Fibroblast of upper back skin (primary cell): ENCODE measurements at regions not wholly inside any gene's neighbourhood (a gene's known extent, or its start where the extent isn't known, plus 50 kb on each side); places are given as distances from the start of the nearest gene placed in this dataset.

Experiments
- DNase-seq: peaks from one replicate; pipeline ENCODE4 v3.0.0-alpha.2; 2013

DNA sequence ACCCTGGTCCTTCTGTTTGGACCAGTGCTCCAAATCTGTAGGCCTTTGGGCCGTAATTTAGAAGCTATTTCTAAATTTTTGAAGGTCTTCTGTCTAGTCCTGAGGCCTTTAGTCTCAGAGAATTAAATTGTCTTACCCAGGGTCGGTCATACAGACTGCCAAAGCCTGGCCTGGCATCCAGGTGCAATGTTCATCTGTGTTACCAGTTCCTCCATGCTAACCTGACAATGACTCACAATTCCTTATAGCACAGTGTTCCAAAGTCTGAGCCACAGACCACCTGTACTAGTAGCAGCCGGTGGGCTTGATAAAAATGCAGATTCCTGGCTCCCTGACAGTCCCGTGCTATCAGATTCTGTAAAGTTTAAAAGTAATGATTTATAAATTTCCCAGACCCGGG, 77.7 kb upstream of the MAP4K3 start:
- no peak for DNase-seq

DNA sequence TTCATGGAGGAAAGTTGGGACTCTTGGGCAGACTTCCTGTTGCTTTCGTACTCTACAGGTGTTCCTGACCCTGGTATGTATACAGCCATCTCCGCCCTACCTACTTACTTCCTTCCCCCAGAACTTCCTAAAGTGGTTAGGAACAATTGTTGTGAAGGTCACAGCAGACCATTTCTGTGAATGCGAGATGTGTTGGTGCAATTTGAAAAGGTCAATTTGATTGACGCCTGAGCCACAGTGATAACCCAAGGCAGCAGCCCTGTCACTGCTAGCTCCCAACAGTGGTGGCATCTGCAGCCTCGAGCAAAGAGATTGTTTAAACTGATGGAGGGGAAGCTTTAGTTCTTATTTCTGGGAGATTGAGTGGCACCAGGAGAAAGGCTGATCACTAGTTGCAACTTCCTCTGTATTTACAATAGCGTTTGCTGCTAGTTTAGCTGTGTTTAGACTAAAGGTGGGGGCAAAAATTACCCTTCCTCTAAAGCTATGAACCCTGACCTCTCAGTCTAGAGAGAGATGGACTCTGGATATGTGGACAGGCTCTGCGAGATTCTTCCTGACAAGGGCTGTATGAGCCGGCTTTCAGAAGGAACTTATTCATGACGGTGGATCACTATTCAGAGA, 78.3 kb upstream of the MAP4K3 start:
- DNase-seq = no peak

DNA sequence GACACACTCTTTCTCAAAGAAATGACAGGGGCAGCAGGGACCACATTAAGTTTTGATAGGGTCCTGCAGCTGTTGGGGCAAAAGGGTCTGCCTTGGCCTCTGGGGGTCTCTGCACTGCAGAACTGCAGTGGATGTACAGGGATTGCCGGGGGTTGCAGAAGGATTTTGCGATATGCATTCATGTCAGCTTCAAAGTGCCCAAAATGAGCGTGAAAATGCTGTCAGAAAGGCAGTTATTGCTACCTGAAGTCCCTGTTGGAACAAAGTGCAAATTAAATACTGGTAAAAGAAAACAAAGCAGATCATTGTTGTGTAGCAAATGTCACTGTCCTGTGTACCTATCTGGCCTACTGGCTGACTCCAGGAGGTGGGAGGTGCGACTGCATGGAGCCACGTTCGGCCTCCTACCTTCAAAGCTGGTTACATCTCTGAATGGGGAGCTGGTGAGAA, 78.8 kb upstream of the MAP4K3 start:
- DNase-seq = no peak

DNA sequence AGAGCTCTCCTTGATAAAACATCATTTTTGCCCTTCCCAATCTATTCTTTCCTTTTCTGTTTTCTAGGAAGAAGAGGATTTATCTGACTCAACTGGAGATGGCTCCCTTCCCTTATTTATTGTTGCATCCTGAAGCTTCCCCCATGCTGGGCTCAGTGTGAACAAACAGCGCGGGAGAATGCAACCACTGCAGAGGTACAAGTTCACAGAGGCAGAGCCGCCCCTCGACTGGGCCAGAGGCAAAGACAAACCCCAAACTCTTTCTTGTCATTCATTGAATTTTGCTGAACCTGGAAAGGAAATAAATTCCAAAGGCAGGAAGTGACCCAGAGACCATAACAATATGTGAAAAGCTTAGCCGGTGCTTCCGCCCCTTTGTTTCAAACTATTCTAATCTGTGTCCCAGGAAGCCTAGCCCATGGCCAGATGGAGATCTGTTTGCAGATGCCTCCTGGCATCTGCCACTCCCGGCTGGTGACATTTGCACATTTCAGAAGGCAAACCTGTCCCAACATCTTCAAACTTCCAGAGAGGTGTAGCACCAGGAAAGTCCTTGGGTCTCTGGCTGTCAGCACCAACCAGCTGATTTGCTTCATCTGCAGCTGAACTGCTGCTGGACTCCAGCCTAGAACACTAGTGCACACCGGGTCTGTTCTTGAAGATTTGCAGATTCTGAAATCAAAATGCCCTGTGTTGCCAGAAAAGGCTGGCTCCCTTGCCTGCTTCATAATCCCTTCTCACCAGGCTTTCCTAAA, 79.4 kb upstream of the MAP4K3 start:
- DNase-seq = peak; percentile 55

DNA sequence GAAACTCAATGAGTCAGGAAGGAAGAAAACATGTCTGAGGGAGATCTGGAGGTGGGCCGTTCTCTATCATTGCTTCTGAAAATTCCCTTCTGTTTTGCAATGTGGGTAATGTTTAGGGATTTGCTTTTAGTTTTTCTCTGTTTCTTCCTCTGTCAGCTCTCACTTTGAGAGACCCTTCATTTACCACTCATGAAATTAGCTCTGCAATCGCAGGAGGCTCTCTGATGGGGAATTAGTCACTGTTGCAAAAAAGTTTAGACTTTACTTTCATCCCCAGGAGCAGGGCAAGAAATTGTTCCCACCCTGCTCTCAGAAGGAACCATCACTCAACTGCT, 80.0 kb upstream of the MAP4K3 start:
- no peak for DNase-seq

DNA sequence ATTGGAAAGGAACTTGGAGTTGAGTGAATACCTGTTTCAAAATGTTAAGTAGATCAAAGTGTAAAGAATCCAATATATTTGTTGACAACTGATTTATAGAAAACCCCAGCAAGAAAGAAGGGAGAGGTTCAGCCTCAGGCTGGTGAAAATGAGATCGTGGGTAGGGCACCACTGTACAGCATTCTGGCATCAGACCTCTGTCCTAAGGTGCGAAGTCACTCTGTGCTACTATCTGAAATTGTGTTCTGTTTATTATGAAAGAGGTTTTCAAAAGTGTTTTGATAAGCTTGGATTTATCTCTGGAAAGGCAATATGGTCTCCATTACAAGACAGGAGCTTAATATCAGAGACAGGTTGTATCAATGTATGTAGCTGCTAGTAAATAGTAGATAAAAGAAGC, 80.5 kb upstream of the MAP4K3 start:
- no peak for DNase-seq

DNA sequence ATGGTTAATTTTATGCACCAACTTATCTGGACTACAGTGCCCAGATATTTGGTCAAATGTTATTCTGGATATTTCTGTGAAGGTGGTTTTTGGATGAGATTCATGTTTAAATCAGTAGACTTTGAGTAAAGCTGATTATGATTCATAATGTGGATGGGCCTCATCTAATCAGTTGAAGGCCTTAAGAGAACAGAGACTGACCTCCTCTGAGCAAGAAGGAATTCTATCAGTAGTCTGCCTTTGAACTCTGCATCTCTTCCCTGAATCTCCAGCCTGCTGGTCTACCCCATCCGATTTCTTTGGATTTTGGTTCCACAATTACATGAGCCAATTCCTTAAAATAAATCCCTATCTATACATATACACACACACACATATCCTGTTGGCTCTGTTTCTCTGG, 82.8 kb upstream of the MAP4K3 start:
- no peak for DNase-seq

DNA sequence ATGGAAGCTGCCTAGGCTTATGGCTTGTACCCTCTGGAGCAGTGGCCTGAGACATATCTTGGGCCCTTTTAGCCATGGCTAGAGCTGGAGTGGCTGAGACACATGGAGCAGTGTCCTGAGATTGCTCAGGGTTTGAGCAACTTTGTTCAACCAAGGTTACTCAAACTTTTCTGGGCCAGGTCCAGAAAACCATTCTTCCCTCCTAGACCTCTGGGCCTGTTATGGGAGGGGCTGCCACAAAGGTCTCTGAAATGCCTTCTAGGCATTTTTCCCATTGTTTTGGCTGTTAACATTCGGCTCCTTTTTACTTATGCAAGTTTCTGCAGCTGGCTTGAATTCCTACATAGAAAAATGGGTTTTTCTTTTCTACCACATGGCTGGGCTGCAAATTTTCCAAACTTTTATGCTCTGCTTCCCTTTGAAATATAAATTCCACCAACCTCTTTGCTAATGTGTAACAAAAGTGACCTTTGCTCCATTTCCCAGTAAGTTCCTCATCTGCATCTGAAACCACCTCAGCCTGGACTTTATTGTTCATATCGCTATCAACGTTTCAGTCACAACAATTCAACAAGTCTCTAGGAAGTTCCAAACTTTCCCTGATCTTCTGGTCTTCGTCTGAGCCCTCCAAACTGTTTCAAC, 84.9 kb upstream of the MAP4K3 start:
- DNase-seq = peak; percentile 36

DNA sequence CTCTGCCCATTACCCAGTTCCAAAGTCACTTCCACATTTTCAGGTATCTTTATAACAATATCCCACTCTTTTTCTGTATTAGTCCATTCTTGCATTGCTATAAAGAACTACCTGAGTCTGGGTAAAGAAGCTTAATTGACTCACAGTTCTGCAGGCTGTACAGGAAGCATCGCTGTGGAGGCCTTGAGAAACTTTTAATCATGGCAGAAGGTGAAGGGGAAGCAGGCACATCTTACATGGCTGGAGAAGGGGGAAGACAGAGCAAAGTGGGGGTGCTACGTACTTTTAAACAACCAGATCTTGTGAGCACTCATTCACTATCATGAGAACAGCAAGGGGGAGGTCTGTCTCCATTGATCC, 85.4 kb upstream of the MAP4K3 start:
- DNase-seq = no peak

DNA sequence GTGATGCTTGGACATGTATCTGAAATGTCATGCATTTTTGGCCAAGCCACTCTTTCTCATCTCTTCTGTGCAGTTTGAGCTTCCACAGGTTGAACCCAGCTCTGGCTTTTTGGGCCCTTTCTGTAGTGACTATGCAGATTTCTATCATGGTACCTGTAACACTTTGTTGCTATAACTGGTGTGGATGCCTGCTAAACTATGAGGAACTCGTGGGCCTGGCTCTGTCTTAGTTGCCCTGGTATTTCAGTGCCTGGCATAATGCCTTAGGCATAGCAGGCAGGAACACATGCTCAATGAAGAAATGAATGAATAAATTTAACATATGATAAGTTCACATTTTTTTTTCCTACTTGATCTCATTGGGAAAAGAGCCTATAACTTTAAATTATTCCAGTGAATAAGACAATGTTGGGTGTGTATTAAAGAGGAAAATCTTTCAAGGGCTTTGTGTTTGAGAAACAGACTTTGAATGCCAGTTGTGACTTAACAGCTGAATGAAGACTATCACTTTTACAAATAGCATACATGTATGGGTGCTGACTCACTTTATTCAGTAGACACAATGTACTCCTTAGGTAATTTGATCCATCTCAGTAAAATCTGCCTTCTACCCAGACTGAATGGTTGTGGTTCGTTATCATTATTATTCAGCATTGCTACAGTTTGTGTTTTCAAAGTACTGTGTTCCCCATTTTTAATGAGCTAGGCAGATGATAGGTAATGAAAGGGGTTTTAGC, 86.4 kb upstream of the MAP4K3 start:
- DNase-seq = peak; percentile 92

DNA sequence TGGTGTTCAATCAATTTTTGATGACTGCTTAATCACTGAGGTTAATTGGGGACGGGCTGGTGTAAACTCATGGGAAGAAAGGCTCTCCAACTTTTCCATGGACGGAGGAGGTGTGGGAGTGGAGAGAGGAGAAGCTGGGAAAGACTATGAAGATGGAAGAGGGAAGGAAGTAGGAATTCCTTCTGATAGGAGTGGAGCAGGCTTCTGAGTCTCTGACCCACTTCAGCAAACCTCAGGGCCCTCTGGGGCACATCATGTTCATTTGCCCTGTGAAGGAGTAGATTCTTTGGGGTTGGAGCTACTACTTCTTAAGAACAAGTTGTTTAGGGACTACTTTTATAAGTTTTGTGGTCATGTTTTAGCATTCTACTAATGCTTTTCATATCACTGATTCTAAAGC, 87.0 kb upstream of the MAP4K3 start:
- peak; percentile 62 for DNase-seq

DNA sequence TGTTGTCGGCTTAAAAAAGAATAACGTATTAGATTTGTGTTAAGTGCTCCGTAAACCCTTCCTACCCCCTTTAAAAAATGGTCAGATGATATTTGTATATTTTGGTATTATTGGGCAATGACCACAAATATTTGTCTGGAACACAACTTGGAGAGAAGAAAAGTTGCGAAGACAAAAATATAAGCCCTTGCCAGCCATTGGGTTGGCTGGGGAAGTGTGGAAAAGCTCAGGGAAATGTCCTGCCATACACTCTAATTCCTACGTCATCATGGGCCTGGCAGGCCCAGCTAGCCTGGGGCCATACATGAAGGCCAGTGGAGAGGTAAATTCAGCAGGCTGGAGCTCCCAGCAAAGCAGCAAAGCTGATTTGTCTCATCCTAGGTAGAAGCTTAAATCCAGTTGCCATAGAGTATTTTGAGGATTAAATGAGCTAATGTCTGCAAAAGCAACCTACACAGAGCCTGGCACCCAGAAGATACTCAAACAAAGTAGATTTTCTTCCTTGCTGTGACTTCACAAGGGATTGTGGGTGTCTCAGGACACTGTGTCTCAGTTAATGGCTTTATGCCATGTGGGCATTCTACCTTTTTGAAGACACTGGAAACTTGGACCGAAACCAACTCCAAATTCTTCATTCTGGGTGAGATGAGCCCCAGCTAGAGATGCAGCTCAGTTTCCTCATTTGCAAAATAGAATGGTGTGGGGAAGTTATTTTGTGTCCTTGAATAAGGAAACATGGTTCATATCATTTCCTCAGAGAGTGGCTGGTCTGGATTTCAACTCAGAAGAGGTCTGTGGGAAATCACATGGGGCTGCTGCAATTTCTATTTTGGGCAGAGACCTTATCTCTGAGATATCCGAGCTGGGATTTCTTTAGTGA, 87.9 kb upstream of the MAP4K3 start:
- DNase-seq = no peak

DNA sequence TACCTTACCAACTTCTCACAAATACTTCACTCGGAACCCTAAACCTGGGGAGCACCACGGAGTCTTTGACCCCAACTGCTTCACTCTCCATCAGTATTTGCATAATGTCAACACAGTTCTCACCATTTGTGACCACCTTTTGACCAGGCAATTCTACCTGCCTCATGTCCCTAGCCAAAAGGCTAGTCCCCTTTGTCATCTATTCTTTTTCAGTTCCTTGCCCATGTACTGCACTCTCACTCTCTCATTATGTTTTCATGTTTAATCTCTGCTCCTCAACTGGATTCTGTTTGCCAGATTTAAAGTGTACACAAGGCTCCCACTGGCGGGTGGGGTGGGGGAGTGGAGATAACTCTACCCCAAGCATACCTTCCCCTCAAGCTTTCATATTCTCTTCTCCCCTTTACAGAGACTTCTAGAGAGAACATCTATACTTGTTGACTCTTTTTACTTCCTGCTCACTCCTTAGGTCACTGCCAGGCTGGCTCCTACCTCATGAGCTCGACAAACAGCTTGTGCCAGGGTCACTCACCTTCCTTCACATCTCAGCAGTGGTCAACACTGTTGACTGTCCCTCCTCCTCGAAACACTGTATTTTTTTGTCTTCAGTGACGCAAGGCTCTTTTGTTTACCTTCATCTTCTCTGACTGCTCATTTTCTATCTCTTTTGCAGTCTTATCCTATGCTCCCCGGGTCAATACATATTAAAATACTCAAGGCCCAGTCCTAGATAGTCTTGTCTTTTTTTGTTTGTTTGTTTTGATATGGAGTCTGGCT, 88.7 kb upstream of the MAP4K3 start:
- DNase-seq = no peak

DNA sequence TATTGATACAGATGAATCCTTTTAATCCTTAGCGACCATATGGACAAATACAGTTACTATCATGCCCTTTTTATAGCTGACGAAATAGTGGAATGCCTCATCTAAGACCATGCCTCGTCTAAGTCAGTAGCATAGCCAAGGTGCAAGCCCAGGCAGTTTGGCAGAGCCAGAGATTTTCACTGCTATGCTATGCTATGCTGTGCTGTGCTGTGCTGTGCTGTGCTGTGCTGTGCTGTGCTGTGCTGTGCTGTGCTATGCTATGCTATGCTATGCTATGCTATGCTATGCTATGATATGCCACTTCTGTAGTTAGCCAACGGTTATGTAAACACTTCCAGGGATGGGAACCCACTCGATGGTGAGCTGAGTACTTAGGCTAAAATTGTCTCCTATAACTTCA, 91.6 kb upstream of the MAP4K3 start:
- no peak for DNase-seq

DNA sequence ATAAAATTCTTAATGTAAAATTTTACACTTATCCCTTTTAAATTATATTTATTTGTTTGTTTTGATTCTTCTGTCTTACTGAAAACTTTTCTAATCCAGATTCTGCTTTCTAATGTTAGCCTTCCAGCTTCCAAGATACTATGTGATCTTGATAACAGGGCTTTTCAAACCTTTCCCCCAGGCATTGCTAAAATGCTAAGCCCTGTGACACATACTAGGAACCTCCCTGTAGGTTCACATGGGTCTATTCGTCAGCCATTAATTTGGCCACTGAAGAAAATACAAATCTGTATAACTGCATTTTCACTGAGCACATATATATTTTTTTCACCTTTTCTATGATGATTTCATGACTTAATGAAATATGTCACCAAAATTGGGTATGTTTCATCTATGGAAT, 92.8 kb upstream of the MAP4K3 start:
- DNase-seq = no peak

DNA sequence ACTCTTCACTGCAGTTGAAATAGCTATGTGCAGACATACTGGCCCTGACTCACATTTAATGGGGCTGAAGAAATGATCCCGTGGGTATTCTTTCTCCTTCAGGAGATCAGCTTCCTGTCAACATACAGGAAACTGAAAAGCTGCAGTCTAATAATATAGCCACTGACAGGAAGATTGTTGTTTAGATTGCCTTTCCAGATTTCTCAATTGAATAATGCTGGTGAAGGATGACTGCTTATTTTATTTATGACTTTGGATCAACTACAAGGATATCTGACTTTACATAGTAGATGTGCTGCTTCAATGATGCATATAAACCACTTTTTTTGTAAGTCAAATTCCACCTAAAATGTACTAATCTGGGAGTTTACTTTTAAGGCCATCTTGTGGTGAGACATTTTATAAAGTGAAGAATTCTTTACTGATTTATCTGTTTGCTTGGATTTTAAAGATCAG, 93.4 kb upstream of the MAP4K3 start:
- peak; percentile 94 for DNase-seq

DNA sequence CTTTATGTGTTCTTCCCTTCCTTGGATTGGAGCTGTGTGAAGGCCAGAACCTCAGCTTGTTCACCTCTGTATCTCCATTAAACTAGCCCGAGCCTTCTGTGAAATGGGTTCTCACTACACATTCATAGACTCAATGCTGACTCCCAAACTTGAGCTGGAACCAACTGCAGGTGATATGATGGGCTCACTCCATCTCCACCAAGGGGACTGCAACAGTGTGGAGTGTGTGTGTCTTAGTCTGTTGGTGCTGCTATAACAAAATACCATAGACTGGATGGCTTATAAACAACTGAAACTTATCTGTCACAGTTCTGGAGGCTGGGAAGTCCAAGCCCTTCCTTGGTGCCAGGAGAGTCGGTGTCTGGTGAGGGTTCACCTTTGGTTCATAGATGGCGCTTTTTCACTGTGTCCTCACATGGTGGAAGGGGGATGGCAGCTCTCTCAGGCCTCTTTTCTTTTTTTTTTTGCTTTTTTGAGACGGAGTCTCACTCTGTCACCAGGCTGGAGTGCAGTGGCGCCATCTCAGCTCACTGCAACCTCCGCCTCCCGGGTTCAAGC, 94.2 kb upstream of the MAP4K3 start:
- DNase-seq = no peak

DNA sequence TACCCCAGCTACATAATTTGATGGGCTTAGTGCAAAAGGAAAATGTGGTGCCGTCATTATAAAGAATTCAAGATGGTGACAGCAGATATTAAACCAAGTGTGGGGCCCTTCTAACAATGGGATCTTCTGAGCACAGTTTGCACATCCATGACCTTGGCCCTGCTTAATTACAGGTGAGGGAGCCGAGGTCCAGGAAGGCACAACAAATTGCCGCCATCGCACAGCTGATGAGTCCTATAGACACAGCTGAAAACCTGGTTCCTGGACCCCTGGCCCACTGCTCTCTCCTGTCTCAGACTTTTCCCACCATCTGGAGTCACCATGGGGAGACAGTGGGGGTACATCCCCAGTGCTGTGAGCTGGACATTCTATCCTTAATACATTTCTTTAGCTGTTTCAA, 95.8 kb upstream of the MAP4K3 start:
- no peak for DNase-seq

DNA sequence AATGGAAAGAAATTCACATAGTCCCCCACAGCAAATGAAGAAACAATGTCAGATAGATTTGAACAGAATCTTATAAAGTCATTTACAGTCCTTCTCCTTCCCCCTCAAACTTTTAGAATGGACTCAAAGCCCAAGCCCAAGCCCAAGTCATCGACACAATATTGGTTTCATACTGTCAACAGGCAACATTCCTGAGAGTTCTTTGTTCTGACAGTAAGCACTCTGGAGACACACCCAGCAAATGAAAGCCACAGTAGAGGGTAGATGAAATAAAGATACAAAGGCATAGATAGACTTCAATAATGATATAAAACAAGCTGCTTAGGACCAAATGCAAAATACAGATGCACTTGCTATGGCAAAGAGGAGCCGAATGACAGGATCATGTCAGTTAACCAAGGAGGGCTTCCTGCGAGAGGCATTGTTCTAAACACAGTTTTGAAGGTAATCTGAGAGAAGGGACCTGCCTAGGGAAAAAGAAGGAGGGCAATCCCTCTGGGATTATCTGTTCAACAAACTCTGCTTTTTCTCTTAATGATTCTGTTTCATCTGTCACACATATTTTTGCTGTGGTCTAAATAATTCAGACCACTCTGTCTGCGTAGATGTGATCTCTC, 97.1 kb upstream of the MAP4K3 start:
- no peak for DNase-seq

DNA sequence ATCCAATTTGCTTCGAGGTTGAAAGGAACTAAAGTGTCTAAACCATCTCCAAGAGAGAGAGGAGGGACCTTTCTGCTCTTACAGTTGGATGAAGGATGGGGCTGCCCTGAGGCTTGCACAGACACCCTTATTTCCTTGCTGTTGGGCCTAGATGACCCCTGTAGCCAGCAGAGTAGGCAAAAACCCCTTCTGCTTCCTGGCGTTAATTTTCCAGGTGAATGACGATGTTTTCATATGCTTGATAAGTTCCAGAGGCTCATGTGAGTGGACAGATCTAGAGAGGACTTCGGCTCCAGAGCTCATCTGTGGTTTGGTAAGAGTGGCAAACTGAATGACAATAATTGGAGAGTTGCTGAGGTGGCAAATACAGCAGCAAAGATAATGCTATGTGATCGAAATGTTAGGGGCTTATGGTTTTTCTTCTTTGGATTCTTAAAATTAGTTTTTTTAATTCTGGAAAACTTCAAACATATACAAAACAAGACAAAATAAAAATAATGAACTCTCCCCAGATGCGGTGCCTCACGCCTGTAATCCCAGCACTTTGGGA, 98.6 kb upstream of the MAP4K3 start:
- DNase-seq = no peak

DNA sequence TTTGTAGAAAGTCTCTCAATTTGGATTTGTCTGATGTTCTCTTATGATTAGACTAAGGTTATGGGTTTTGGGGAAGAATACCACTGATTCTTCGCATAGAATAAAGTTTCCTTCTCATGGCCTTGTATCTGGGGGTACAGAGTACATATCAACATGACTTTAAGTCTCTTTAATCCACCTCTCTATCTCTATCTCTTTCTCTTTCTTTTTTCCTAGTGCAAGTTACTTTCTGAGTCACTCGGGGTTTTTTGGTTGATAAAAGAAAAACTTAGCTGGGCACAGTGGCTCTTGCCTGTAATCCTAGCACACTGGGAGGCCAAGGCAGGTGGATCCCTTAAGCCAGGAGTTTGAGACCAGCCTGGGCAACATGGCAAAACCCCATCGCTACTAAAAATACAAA, 100.1 kb upstream of the MAP4K3 start:
- no peak for DNase-seq
